ENCODE measurements at regions not wholly inside any gene's neighbourhood (a gene's known extent, or its start where the extent isn't known, plus 50 kb on each side); places are given as distances from the start of the nearest gene placed in this dataset. TPM values are rescaled to one million over a fixed set of nuclear protein-coding genes. Genes with fewer than 3 reads are reported as not detected.

- Histone ChIP-seq H3K4me3 (no peak overlapping the region), H3K27ac (no peak overlapping the region), H3K27me3 (no peaks in the 10 kb centered on the region), H3K4me1 (no peaks in the 10 kb centered on the region), H3K36me3 (replicated peaks in 1 of 2; ENCODE audit: insufficient read depth in 1 of 2, low read depth in 2 of 2) (no peaks in the 10 kb centered on the region), H3K9me3 (no peaks in the 10 kb centered on the region)
- ATAC-seq, result no peak
- intact Hi-C loops (cut with DNase I), result loop anchor here (10.0 kb wide), 1 partner anchor 246 kb away; no protein-coding TSS in a partner anchor
- TF ChIP-seq, protein P1, sequence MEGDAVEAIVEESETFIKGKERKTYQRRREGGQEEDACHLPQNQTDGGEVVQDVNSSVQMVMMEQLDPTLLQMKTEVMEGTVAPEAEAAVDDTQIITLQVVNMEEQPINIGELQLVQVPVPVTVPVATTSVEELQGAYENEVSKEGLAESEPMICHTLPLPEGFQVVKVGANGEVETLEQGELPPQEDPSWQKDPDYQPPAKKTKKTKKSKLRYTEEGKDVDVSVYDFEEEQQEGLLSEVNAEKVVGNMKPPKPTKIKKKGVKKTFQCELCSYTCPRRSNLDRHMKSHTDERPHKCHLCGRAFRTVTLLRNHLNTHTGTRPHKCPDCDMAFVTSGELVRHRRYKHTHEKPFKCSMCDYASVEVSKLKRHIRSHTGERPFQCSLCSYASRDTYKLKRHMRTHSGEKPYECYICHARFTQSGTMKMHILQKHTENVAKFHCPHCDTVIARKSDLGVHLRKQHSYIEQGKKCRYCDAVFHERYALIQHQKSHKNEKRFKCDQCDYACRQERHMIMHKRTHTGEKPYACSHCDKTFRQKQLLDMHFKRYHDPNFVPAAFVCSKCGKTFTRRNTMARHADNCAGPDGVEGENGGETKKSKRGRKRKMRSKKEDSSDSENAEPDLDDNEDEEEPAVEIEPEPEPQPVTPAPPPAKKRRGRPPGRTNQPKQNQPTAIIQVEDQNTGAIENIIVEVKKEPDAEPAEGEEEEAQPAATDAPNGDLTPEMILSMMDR (IDR thresholded peaks at IDR 0.05), result no peak
- no peak for TF ChIP-seq POLR2A (IDR thresholded peaks at IDR 0.05)
- WGBS, 2 donors, result 72 to 89% methylated on average over 3 of the region's 3 CpGs
- DNase-seq, result no peak
These were observed 50.1 kb upstream of the KCNH7 start for GRCh38 chr2:162888652-162889051.

Small RNA genes lying in the stretch of these regions (small RNA-seq; reads per million reads assigned to genes)
- gene RNU6-627P, result not detected

Data from body of pancreas (tissue), 4 donors.